Prostate gland (tissue), 2 donors: ENCODE measurements at regions not wholly inside any gene's neighbourhood (a gene's known extent, or its start where the extent isn't known, plus 50 kb on each side); places are given as distances from the start of the nearest gene placed in this dataset.

Experiments used
- DNase-seq: peaks from one replicate; pipeline ENCODE4 v3.0.0-alpha.2; 2019; ENCODE audit warnings: low spot score
- H3K27ac ChIP-seq, 2 donors: fragments of 200-600 bp; sonication (generic); 2 replicates each; pipeline ENCODE4 v1.5.1; 2017 to 2019
- H3K27me3 ChIP-seq: fragments of 200-600 bp; sonication (generic); replicated peaks from 2 replicates; pipeline ENCODE4 v1.5.1; 2019; ENCODE audit not compliant: insufficient read depth
- H3K36me3 ChIP-seq, 2 donors: fragments of 200-600 bp; sonication (generic); 1 replicate in 1 of 2; 2 replicates in 1 of 2; pipeline versions ENCODE4 v1.5.1 to v1.8.1; 2017 to 2019
- H3K4me1 ChIP-seq: fragments of 200-600 bp; sonication (generic); replicated peaks from 2 replicates; pipeline ENCODE4 v1.5.1; 2019
- H3K4me3 ChIP-seq, 2 donors: fragments of 200-600 bp; sonication (generic); 2 replicates each; pipeline ENCODE4 v1.5.1; 2017 to 2019
- H3K9me3 ChIP-seq: fragments of 200-600 bp; sonication (generic); 2 replicates; pipeline ENCODE4 v1.5.1; 2017
- CTCF ChIP-seq, 4 experiments: fragments of 200-600 bp in 2 of 4; fragments of 450-650 bp in 2 of 4; sonication (generic) in 2 of 4; IDR thresholded peaks; 1 replicate in 3 of 4; 2 replicates in 1 of 4; pipeline ENCODE4 v1.5.1; 2016 to 2019; ENCODE audit warnings: antibody characterized with exemption in 4 of 4, mild to moderate bottlenecking in 2 of 4, moderate library complexity in 2 of 4
- POLR2A ChIP-seq: fragments of 450-650 bp; IDR thresholded peaks from one replicate; pipeline ENCODE4 v1.6.1; 2016; ENCODE audit warnings: antibody characterized with exemption, mild to moderate bottlenecking
- POLR2AphosphoS5 ChIP-seq: sonication (generic); formaldehyde crosslinking; IDR thresholded peaks from one replicate; pipeline ENCODE4 v1.6.1; 2017; ENCODE audit warnings: antibody characterized with exemption
- WGBS: methylation state at CpG from one replicate; pipeline ENCODE4 v1.1.5; 2018; 5-methylcytosine and 5-hydroxymethylcytosine counted together
- intact Hi-C: fragments of 100-400 bp; cut with DNase I; formaldehyde crosslinking; loops from one replicate; pipeline ENCODE4 v1.14.2; 2022

GRCh38 chr1:30606166-30606565 lies 117.2 kb downstream of the MATN1 start:
- H3K27me3 ChIP-seq = no peaks in the 10 kb centered on the region
- no peak for DNase-seq
- WGBS = 49% methylated on average over 6 of the region's 6 CpGs
- intact Hi-C loops = no loop called here
- TF ChIP-seq CTCF (IDR thresholded peaks at IDR 0.05) (no peak), POLR2A (no peak), POLR2AphosphoS5 (no peak)
- H3K4me3 ChIP-seq = no peak overlapping the region
- H3K9me3 ChIP-seq = no peaks in the 10 kb centered on the region
- H3K27ac ChIP-seq = no peak overlapping the region
- no peaks in the 10 kb centered on the region for H3K4me1 ChIP-seq
- H3K36me3 ChIP-seq = no peaks in the 10 kb centered on the region

- Histone ChIP-seq H3K4me1 (no peaks in the 10 kb centered on the region), H3K36me3 (no peaks in the 10 kb centered on the region), H3K27ac (no peak overlapping the region), H3K27me3 (no peaks in the 10 kb centered on the region), H3K4me3 (no peak overlapping the region), H3K9me3 (no peaks in the 10 kb centered on the region)
- no peak for DNase-seq
- intact Hi-C loops = no loop called here
- no peak for TF ChIP-seq POLR2A
- WGBS = 65% methylated on average over 7 of the region's 8 CpGs
Observed at GRCh38 chr1:30605441-30605920, 117.9 kb downstream of the MATN1 start.

GRCh38 chr1:30604801-30605440 lies 118.5 kb downstream of the MATN1 start:
- Histone ChIP-seq H3K27ac (no peak overlapping the region), H3K36me3 (no peaks in the 10 kb centered on the region), H3K9me3 (no peaks in the 10 kb centered on the region), H3K27me3 (no peaks in the 10 kb centered on the region), H3K4me1 (no peaks in the 10 kb centered on the region), H3K4me3 (no peak overlapping the region)
- intact Hi-C loops = no loop called here
- DNase-seq = peak; percentile 0
- WGBS = 82% methylated on average over 6 of the region's 6 CpGs
- TF ChIP-seq CTCF (IDR thresholded peaks at IDR 0.05) = no peak
- no peak for TF ChIP-seq POLR2AphosphoS5
- TF ChIP-seq POLR2A = no peak

GRCh38 chr1:30603081-30603858 lies 120.1 kb downstream of the MATN1 start:
- Histone ChIP-seq H3K4me1 (no peaks in the 10 kb centered on the region), H3K36me3 (no peaks in the 10 kb centered on the region), H3K27ac (no peak overlapping the region), H3K27me3 (no peaks in the 10 kb centered on the region), H3K9me3 (no peaks in the 10 kb centered on the region), H3K4me3 (no peak overlapping the region)
- WGBS = 80% methylated on average over 7 of the region's 7 CpGs
- intact Hi-C loops = no loop called here
- DNase-seq = peak; percentile 2
- TF ChIP-seq POLR2A (no peak), POLR2AphosphoS5 (no peak), CTCF (IDR thresholded peaks at IDR 0.05) (no peak)

GRCh38 chr1:30601316-30602085 lies 121.9 kb downstream of the MATN1 start:
- no peaks in the 10 kb centered on the region for H3K27me3 ChIP-seq

More at GRCh38 chr1:30601316-30602085, 121.9 kb downstream of the MATN1 start:
- Histone ChIP-seq H3K4me1 (no peaks in the 10 kb centered on the region), H3K4me3 (no peak overlapping the region), H3K9me3 (no peaks in the 10 kb centered on the region), H3K27ac (no peak overlapping the region), H3K36me3 (no peaks in the 10 kb centered on the region)
- 88% methylated on average over 8 of the region's 8 CpGs for WGBS
- TF ChIP-seq POLR2A (no peak), POLR2AphosphoS5 (no peak), CTCF (IDR thresholded peaks at IDR 0.05) (no peak)
- no peak for DNase-seq
- intact Hi-C loops = no loop called here
